COLO829 (cell line): ENCODE measurements at regions not wholly inside any gene's neighbourhood (a gene's known extent, or its start where the extent isn't known, plus 50 kb on each side); places are given as distances from the start of the nearest gene placed in this dataset.
"Not testable (repeated sequence)": the region's sequence is repeated elsewhere in the genome, so short reads cannot be mapped to it uniquely, and the experiment has no call there.

Experiments used
- DNase-seq: peaks from one replicate; pipeline ENCODE4 v3.0.0; 2012; ENCODE audit warnings: low spot score

DNA sequence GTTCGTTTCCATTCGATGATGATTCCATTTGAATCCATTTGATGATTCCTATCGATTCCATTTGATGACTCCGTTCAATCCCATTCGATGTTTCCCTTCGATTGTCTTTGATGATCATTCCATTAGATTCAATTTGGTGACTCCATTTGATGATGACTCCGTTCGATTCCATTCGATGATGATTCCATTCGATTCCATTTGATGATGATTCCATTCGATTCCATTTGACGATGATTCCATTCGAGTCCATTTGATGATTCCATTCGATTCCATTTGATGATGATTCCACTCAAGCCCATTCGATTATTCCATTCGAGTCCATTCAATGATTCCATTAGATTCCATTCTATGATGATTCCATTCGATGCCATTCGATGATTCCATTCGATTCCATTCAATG, 2730.6 kb downstream of the RPIA start:
- not testable (repeated sequence) for DNase-seq

DNA sequence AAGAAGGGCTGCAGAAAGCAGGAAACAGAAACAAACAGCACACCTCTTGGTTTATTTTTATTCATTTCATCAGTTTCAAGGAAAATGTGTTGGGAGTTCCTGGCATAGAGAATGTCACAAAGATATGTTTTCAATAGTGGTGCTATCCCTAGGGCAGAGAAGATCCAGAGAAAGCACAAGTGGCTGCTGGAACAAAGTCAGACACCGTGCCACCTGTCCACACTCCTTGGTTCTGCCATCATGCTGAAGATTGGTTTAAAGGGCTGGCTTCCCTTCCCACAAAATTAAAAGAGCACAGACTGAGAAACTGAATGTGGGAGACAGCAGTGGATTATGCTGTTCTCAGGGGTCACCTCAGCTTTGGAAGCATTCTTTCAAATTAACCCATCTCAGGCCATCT, 2735.7 kb downstream of the RPIA start:
- DNase-seq, result not testable (repeated sequence)

DNA sequence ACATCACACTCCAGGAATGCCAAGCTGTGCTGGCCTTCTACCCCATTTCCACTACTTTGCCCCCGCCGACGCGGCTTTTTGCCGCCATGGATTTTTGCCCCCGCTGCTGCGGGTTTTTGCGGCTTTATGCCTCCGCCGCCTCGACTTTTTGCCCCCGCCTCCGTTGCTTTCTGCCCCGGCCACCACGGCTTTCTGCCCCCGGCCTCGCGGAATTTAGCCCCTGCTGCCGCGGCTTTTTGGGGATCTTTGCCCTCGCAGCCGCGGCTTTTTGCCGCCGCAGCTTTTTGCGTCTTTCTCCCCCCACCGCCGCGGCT, 2750.4 kb downstream of the RPIA start:
- DNase-seq, result not testable (repeated sequence)

DNA sequence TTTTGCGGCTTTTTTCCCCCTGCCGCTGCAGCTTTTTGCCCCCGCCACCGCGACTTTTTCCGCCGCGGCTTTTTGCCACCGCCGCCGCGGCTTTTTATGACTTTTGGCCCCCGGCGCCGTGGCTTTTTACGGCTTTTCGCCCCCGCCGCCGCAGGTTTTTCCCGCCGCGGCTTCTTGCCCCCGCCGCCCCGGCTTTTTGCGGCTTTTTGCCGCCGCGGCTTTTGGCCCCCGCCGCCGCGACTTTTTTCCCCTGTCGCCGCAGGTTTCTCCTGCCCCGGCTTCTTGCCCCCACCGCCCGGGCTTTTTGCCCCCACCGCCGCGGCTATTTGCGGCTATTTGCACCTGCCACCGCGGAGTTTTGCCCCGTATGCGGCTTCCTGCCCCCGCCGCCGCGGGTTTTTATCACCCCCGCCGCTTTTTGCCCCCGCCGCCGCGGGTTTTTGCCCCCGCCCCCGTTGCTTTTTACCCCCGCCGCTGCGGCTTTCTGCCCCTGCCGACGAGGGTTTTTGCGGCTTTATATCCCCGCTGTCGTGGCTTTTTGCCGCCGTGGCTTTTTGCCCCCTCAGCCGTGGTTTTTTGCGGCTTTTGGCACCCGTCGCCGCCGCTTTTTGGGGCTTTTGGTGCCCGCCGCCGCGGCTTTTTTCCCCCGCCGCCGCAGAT, 2750.9 kb downstream of the RPIA start:
- DNase-seq, result peak; percentile 4

DNA sequence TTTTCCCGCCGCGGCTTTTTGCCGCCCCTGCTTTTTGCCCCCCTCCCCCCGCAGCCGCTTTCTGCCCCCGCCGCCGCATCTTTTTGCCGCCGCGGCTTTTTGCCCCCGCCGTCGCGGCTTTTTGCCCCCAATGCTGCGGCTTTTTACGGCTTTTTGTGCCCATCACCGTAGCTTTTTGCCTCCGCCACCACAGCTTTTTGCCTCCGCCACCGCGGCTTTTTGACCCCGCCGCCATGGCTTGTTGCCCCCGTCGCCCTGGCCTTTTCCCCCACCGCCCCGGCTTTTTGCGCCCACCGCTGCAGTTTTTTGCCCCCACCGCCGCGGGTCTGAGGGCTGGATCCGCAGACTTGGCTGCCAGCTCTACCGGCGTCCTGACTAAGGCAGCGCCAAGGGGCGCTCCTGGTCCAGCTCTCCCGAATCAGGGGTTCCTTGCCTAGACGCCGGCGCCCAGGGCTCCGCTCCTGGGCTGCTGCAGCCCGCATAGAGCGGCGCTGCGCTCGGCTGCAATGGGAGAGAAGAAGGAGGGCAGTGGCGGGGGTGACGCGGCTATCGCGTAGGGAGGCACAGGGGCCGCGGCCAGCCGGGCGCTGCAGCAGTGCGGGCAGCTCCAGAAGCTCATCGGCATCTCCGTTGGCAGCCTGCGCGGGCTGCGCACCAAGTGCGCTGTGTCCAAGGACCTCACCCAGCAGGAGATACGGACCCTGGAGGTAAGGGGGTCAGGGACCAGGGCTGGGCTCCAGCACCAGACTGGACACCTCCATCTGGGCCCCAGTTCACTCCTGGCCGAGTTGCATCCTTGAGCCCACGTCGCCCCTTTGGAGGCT, 2751.6 kb downstream of the RPIA start:
- not testable (repeated sequence) for DNase-seq

- not testable (repeated sequence) for DNase-seq
Observed at GRCh38 chr2:91443730-91444115, 2752.2 kb downstream of the RPIA start.

DNA sequence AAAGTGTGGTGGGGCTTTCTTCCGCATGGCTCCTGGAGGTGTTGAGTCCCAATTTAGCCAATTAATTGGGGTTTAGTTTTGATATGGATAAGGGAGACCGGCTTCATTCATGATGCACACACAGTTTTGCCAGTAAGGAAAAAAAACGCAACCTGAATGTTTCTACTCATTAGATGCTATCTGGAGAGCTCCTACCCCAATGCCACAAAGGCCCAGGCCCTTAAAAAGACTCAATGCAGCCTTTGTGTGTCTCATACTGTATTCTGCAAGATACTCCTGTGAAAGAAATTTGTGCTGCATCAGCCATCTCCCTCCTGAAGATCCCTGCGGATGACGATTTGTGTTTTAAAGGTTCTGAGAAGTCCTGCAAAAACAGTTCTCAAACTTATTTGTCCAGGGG, 2754.2 kb downstream of the RPIA start:
- not testable (repeated sequence) for DNase-seq

DNA sequence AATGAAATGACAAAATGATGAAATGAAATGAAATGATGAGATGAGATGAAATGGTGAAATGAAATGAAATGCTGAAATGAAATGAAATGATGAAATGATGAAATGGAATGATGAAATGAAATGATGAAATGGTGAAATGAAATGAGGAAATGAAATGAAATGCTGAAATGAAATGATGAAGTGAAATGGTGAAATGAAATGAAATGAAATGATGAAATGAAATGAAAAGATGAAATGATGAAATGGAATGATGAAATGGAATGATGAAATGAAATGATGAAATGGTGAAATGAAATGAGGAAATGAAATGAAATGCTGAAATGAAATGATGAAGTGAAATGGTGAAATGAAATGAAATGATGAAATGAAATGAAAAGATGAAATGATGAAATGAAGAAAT, 2755.0 kb downstream of the RPIA start:
- not testable (repeated sequence) for DNase-seq

- not testable (repeated sequence) for DNase-seq
Observed at GRCh38 chr2:91446915-91447314, 2755.4 kb downstream of the RPIA start.

DNA sequence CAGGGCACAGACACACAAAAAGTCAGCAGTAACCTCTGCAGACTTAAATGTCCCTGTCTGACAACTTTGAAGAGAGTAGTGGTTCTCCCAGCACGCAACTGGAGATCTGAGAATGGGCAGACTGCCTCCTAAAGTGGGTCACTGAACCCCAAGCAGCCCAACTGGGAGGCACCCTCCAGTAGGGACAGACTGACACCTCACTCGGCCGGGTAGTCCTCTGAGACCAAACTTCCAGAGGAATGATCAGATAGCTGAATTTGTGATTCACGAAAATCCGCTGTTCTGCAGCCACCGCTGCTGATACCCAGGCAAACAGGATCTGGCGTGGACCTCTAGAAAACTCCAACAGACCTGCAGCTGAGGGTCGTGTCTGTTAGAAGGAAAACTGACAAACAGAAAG, 2756.0 kb downstream of the RPIA start:
- not testable (repeated sequence) for DNase-seq

GRCh38 chr2:91462292-91462691, 2770.8 kb downstream of the RPIA start:
- not testable (repeated sequence) for DNase-seq

- not testable (repeated sequence) for DNase-seq
Observed at GRCh38 chr2:91463007-91463406, 2771.5 kb downstream of the RPIA start.

DNA sequence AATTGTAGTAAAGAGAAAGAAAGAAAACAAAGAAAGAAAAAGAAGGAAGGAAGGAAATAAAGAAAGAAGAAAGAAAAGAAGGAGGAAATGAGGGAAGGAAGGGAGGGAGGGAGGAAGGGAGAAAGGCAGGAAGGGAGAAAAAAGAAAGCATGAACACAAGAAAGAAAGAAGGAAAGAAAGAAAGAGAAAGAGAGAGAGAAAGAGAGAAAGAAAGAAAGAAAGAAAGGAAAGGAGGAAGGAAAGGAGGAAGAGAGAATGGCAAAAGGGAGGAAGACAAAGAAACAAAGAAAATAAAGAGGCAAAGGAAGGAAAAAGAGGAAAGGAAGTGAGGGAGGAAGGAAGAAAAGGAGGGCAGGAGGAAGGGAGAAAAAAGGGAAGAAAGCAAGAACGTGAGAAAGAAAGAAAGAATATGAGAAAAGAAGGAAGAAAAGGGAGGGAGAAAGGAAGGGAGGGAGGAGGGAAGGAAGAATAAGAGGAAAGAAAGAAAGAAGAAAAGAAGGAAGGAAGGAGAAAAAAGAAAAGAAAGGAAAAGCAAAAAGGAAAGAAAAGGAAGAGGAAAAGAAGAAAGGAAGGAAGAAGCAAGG, 2775.4 kb downstream of the RPIA start:
- DNase-seq, result not testable (repeated sequence)

- not testable (repeated sequence) for DNase-seq
Observed at GRCh38 chr2:91476244-91476935, 2784.9 kb downstream of the RPIA start.

DNA sequence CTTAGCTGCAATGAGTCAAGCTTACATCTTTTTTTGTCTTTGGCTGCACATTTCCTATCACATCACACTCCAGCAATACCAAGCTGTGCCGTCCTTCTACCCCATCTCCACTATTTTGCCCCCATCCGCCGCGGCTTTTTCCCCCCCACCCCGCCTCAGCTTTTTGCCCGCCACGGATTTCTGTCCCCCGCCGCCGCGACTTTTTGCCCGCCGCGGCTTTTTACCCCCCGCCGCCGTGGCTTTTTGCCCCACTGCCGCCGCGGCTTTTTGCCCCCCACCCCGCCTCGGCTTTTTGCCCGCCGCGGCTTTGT, 2785.4 kb downstream of the RPIA start:
- not testable (repeated sequence) for DNase-seq

GRCh38 chr2:91477291-91477690, 2785.8 kb downstream of the RPIA start:
- DNase-seq, result not testable (repeated sequence)

DNA sequence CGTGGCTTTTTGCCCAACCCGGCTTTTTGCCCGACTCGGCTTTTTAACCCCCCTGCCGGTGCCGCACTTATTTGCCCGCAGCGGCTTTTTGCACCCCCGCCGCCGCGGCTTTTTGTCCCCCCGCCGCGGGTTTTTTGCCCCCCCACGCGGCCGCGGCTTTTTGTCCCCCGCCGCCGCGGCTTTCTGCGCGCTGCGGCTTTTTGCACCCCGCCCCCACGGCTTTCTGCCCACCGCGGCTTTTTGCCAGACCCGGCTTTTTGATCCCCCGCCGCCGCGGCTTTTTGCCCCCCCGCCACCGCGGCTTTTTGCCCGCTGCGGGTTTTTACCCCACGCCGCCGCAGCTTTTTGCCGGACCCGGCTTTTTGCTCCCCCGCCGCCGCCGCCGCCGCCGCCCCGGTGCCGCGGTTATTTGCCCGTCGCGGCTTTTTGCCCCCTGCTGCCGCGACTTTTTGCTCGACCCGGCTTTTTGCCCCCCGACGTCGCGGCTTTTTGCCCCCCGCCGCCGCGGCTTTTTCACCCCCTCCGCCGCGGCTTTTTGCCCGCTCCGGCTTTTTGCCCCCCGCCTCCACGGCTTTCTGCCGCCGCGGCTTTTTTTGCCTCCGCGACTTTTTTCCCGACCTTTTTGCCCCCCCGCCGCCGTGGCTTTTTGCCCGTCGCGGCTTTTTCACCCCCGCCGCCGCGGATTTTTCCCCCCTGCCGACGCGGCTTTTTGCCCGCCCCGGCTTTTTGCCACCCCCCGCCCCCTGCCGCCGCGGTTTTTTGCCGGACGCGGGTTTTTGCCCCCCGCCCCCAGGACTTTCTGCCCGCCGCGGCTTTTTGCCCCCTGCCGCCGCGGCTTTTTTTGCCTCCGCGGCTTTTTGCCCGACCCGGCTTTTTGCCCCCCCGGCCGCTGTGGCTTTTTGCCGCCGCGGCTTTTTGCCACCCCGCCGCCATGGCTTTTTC, 2786.5 kb downstream of the RPIA start:
- no peak for DNase-seq

DNA sequence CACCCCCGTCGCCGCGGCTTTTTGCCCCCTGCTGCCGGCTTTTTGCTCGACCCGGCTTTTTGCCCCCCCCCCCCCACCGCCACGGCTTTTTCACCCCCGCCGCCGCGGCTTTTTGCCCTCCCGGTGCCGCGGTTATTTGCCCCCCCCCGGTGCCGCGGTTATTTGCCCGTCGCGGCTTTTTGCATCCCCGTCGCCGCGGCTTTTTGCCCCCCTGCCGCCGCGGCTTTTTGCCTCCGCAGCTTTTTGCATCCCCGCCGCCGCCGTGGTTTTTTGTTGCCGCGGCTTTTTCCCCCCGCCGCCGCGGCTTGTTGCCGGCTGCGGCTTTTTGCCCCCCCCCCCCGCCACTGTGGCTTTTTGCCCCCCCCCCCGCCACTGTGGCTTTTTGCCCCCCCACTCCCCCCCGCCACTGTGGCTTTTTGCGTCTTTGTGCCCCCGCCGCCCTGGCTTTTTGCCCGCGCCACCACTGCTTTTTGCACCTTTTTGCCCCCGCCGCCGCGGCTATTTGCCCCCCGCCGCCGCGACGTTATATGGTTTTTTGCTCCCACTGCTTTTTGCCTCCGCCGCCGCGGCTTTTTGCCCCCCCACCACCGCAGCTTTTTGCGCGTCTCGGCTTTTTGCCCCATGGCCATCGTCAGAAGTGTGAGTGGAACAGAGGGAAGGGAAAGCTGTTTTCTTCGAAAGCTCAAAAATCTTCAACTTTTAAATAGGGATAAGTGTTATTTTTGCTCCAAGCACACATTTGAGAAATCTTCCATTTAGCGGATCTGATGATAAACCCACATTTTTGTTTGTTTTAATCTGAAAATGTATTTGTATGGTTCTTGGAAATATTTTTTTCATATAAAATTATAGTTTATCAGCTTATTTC, 2787.6 kb downstream of the RPIA start:
- not testable (repeated sequence) for DNase-seq

DNA sequence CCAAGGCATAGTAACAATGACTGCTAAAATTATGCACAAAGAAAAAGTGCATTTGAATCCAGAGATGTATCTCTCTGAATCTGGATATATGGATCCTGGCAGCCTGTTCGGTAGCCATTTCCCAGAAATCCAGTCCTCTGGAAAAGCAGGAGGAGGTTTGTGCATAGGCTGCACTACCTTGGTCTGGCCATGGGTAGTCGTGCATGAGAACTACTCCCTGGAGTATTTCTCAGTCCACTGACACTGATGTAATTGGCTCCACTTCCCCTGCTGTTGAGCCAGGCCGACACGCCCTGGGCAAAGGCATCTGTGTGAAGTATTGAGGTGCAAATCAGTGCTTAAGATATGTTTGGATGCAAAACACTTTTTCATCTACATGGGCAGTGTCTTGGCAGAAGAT, 2793.8 kb downstream of the RPIA start:
- DNase-seq, result not testable (repeated sequence)
